ENCODE measurements at regions not wholly inside any gene's neighbourhood (a gene's known extent, or its start where the extent isn't known, plus 50 kb on each side); places are given as distances from the start of the nearest gene placed in this dataset.

GRCh38 chr2:160664603-160665140 lies 171.1 kb upstream of the RBMS1 start:
- no peak overlapping the region for H3K27ac ChIP-seq
- peaks cover 0 to 9% of the 10 kb centered on the region in 2 donors for H3K4me1 ChIP-seq
- H3K36me3 ChIP-seq = no peaks in the 10 kb centered on the region
- TF ChIP-seq, protein P1, sequence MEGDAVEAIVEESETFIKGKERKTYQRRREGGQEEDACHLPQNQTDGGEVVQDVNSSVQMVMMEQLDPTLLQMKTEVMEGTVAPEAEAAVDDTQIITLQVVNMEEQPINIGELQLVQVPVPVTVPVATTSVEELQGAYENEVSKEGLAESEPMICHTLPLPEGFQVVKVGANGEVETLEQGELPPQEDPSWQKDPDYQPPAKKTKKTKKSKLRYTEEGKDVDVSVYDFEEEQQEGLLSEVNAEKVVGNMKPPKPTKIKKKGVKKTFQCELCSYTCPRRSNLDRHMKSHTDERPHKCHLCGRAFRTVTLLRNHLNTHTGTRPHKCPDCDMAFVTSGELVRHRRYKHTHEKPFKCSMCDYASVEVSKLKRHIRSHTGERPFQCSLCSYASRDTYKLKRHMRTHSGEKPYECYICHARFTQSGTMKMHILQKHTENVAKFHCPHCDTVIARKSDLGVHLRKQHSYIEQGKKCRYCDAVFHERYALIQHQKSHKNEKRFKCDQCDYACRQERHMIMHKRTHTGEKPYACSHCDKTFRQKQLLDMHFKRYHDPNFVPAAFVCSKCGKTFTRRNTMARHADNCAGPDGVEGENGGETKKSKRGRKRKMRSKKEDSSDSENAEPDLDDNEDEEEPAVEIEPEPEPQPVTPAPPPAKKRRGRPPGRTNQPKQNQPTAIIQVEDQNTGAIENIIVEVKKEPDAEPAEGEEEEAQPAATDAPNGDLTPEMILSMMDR (IDR thresholded peaks at IDR 0.05) = no peak
- H3K27me3 ChIP-seq = no peaks in the 10 kb centered on the region
- H3K9me3 ChIP-seq = no peaks in the 10 kb centered on the region
- no peak for ATAC-seq
- no peak overlapping the region for H3K4me3 ChIP-seq
- intact Hi-C loops (cut with DNase I) = no loop called here
- no peak for DNase-seq

DNA sequence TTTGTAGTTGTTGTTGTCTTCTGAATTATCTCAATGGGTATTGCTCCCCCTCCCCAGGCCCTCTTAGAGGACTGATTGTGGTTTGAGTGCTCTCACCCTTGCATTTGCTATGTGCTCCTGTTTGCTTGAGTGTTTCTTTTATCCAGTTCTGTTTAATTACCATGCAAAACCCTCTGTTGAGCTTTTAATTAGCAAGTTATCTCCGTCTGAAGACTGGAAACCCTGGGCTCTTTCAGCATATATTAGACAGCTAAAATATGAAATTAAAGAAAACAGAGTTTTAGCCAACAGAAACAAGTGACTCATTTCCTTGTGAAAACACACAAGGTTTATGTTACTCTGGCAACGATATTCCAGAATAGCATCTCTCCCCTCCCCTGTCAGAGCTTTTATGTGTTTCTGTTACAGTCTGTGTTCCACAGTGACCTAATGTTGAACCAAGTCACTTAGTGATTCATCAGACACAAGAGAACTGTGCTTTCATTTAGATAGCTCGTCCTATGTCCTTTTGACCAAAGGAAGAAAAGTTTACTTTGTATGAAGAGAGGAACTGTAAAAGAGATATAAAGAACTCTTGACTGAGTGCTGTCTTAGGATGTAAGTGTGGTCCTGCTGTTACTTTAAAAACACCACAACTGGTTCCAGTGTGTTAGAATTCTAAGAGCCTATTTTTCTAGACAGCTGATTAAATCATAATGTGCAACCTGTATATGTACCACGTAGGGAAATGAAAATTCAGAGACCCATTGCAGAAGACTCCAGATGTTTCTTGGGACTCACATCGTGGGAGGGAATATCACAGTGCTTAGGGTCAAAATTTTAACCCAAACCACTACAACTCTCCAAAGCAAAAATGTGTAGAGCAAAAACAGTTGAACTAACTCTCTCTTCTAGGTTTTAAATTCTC lies 172.8 kb upstream of the RBMS1 start:
- no peak overlapping the region for H3K4me3 ChIP-seq
- DNase-seq = peak in 2 of 4 donors; percentile 49 to 80
- peak; percentile 98 for ATAC-seq
- H3K27me3 ChIP-seq = no peaks in the 10 kb centered on the region
- TF ChIP-seq, protein P1 (IDR thresholded peaks at IDR 0.05) = no peak
- H3K27ac ChIP-seq = peak overlapping the region; percentile 61 to 79
- H3K36me3 ChIP-seq = no peaks in the 10 kb centered on the region
- H3K4me1 ChIP-seq = peaks cover 0 to 9% of the 10 kb centered on the region in 2 donors
- intact Hi-C loops (cut with DNase I) = no loop called here
- H3K9me3 ChIP-seq = no peaks in the 10 kb centered on the region

- Histone ChIP-seq H3K9me3 (no peaks in the 10 kb centered on the region), H3K36me3 (no peaks in the 10 kb centered on the region), H3K4me3 (no peak overlapping the region), H3K27me3 (no peaks in the 10 kb centered on the region), H3K27ac (peak overlapping the region in 1 of 2 donors; percentile 61), H3K4me1 (peaks cover 0 to 9% of the 10 kb centered on the region in 2 donors)
- intact Hi-C loops (cut with DNase I) = no loop called here
- TF ChIP-seq, protein P1 (IDR thresholded peaks at IDR 0.05) = no peak
- DNase-seq (no peak), ATAC-seq (no peak)
Measured at GRCh38 chr2:160667811-160668210, 174.2 kb upstream of the RBMS1 start.

- Histone ChIP-seq H3K36me3 (no peaks in the 10 kb centered on the region), H3K27ac (no peak overlapping the region), H3K4me3 (no peak overlapping the region), H3K4me1 (peaks cover 0 to 9% of the 10 kb centered on the region in 2 donors), H3K27me3 (no peaks in the 10 kb centered on the region), H3K9me3 (no peaks in the 10 kb centered on the region)
- intact Hi-C loops (cut with DNase I) = no loop called here
- DNase-seq (no peak), ATAC-seq (no peak)
- TF ChIP-seq, protein P1 (IDR thresholded peaks at IDR 0.05) = no peak
Measured at GRCh38 chr2:160670618-160671017, 177.0 kb upstream of the RBMS1 start.

DNA sequence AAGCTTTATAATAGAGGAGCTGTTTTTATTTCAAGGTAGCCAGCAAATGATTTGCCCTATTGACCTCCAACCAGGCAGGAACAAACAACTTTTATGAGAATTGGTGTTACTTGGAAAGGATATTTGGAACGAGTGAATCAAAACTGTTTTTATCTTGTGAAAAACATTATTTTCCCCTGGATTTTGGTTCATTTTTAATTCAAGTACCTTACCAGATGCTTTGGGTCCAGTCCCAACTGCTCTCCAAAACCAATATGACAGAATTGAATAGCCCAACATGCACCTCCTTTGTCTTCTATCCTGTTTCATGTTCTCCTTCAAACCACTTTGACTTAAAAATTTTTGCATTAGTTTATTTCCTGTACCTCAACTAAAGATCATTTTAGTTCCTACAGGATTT lies 178.6 kb upstream of the RBMS1 start:
- intact Hi-C loops (cut with DNase I) = no loop called here
- Histone ChIP-seq H3K4me3 (no peak overlapping the region), H3K27me3 (no peaks in the 10 kb centered on the region), H3K9me3 (no peaks in the 10 kb centered on the region), H3K4me1 (peaks cover 0 to 2% of the 10 kb centered on the region in 2 donors), H3K36me3 (no peaks in the 10 kb centered on the region), H3K27ac (no peak overlapping the region)
- TF ChIP-seq, protein P1 (IDR thresholded peaks at IDR 0.05) = no peak
- ATAC-seq (no peak), DNase-seq (no peak)
